Fibroblast of the aortic adventitia (primary cell): ENCODE measurements at regions not wholly inside any gene's neighbourhood (a gene's known extent, or its start where the extent isn't known, plus 50 kb on each side); places are given as distances from the start of the nearest gene placed in this dataset.
"Not testable (repeated sequence)": the region's sequence is repeated elsewhere in the genome, so short reads cannot be mapped to it uniquely, and the experiment has no call there.

Experiments
- DNase-seq: peaks from one replicate; pipeline ENCODE4 v3.0.0-alpha.2; 2010; ENCODE audit warnings: low read depth
- H3K4me3 ChIP-seq: 2 replicates; pipeline ENCODE4 v1.5.1; 2011; ENCODE audit warnings: low read depth, mild to moderate bottlenecking, control low read depth, low read length, moderate library complexity
- TF ChIP-seq, protein P1 (sequence below): IDR thresholded peaks from 2 replicates; pipeline ENCODE4 v1.5.1; 2011; ENCODE audit warnings: mild to moderate bottlenecking, low read length, control low read depth, inconsistent platforms; ENCODE audit not compliant: insufficient read depth

DNA sequence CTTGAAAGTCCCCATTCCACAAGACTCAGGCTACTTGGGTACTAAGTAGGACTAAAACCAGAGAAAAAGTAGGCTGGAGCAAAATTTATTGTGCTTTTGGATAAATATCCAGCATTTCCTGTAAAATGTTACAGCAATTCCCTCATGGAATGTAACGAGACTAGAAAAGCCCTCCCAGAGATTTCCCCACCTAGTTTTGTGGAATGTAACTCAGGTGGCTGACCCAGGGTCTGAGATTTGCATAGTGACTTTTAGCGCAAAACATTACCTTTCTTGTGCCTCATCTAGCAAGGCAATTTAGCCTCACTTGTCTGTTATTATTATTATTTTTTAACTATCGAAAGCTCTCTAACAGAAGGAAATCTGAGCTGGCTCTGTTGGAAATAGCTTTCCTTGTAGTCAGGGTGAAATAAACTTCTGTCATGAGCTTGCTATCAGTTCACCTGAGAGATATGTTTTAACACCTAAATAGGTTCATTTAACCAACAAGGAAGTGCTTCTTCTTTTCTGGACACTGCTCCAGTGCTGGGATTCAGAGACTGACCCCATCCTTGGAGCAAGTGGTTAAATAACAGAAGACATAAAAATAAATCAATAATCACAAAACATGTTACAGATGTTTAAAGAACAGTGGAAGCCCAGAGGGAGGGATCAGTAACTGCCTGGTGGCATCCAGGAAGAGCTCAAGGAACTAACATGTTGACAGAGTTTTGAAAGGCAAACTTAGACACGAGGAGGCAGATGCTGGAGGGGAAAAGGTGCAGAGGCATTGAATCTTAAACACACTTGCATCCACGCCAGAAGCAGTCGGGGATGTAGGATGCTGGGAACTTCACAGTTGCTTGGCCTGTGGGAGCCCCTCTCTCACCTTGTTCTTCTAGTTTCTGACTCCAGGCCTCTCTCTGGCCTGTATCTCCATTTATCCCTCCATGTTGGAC, 68.3 kb upstream of the RHOU start:
- H3K4me3 ChIP-seq, result no peak overlapping the region
- DNase-seq, result no peak
- TF ChIP-seq, protein P1, sequence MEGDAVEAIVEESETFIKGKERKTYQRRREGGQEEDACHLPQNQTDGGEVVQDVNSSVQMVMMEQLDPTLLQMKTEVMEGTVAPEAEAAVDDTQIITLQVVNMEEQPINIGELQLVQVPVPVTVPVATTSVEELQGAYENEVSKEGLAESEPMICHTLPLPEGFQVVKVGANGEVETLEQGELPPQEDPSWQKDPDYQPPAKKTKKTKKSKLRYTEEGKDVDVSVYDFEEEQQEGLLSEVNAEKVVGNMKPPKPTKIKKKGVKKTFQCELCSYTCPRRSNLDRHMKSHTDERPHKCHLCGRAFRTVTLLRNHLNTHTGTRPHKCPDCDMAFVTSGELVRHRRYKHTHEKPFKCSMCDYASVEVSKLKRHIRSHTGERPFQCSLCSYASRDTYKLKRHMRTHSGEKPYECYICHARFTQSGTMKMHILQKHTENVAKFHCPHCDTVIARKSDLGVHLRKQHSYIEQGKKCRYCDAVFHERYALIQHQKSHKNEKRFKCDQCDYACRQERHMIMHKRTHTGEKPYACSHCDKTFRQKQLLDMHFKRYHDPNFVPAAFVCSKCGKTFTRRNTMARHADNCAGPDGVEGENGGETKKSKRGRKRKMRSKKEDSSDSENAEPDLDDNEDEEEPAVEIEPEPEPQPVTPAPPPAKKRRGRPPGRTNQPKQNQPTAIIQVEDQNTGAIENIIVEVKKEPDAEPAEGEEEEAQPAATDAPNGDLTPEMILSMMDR, result no peak

DNA sequence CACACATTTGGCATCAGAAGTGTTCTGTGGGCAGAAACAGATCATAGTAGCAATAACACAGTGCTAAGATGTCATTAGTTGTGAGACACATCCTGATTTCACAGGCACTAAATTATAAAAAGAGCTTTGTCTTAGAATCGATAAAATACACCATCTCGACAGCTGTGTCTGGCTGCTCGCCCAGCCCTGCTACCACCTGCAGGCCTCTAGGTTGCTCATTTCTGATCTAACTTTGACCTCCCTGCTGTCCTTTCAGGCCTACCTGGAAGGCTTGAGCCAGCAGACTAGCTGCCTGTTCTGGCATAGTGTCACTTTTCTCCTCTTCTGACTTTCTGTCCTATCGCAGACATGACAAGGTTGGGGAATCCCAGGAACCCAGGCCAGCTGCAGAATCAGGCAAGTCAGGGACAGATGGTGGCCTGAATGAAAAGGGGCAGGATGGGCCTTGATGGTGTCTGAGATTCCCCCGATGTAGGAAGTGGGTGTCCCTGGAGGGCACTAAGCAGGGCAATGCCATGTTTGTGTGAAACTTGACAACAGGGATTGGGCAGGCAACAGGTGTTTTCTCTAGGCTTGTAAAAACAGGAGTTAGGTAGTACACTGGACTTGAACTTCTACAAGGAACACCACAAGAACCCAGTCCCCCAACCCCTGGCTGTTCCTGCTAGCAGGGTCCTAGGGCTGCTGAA, 66.6 kb upstream of the RHOU start:
- TF ChIP-seq, protein P1, result no peak
- no peak overlapping the region for H3K4me3 ChIP-seq
- no peak for DNase-seq

DNA sequence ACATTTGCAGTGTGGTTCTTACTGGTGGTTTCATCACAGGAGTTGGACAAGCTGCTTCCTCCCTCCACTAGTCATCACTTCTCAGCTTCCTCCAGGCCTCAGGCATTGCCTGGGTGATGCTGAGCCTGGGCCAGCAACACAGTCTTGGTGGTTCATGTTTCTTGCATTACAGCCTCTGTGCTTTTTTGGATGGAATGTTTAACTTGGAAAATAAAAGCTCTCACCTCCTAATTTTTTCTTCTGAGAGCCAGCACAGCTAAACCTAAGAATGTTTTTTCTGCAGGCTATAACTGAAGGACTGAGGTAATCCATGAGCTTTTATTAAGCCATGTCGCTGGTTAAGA, 66.1 kb upstream of the RHOU start:
- TF ChIP-seq, protein P1, result no peak
- H3K4me3 ChIP-seq, result no peak overlapping the region
- peak; percentile 93 for DNase-seq

DNA sequence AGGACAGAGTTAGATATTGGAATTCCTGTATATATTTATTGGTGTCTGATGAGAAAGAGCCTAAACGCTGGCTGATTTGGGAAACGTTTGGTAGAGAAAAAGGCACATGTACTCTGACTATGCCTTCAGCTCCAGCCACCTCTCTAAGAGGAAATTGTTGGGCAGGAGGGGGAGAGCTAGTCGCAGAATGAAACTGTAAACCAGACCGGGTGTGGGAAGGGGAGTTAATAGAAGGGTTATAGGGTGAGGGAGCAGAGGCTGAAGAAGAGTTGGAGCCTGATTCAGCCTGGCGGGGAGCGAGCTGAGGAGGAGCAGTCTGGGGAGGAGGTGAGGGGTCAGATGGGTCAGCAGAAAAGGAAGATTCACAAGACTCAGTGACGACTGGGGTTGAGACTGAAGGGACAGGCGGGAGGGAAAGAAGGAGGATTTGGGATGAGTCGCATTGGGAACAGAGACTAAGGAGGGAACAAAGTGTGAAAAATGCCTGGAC, 54.2 kb upstream of the RHOU start:
- DNase-seq, H3K4me3 ChIP-seq: not testable (repeated sequence)

DNA sequence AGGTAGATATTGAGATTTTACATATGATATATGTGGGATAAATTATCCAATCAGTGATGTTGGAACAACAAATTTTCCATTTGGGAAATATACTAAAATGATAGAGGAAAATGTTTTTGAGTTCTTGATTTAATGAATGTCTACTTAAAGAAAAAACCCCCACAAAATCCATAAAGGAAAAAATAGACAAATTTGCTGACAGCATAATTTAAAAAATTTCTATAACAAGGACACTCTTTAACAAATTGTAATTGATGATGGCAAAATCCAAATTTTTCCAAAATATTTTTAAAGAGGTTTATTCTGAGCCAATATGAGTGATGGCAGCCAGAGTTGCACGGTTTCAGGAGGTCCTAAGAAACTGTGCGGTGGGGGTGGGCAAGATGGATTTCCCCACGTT, 51.9 kb upstream of the RHOU start:
- TF ChIP-seq, protein P1, result no peak
- H3K4me3 ChIP-seq, result no peak overlapping the region
- no peak for DNase-seq

DNA sequence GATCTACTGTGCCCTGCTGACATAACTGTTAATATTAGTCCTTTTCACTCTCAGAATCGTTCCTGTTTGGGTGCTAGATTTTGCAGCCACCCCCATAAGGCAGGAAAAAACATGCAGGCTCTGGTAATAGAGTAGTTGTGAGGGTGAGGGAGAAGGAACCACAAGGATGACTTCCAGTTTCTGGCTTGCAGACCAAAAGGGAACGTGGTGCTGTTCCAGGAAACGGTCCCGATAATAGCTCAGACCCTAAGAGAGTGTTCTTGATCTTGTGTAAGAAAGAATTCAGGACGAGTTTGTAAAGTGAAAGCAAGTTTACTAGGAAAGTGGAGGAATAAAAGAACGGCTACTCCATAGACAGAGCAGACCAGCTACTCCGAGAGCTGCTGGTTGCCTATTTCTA, 50.7 kb upstream of the RHOU start:
- peak; percentile 59 for DNase-seq
- TF ChIP-seq, protein P1, result no peak
- no peak overlapping the region for H3K4me3 ChIP-seq

DNA sequence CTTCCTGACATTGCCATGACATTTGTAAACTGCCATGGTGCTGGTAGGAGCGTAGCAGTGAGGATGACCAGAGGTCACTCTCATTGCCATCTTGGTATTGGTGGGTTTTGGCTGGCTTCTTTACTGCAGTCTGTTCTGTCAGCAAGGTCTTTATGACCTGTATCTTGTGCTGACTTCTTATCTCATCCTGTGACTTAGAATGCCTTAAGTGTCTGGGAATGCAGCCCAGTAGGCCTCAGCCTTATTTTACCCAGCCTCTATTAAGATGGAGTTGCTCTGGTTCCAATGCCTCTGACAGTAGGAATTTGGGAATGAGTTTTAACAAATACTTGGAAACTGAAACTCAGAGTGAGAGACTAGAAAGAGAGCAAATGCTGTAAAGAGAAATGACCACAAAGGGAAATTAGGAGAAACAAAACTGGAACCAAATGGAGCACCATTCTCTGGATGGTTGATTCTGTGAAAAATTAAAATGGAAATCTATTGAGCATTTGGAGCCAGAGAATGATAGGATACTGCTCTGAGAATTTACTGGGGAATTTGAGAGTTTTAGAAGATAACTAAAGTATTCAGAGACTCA, 50.1 kb upstream of the RHOU start:
- H3K4me3 ChIP-seq, result no peak overlapping the region
- peak; percentile 62 for DNase-seq
- TF ChIP-seq, protein P1, result no peak
